Kidney (tissue), 13 donors: ENCODE measurements at regions not wholly inside any gene's neighbourhood (a gene's known extent, or its start where the extent isn't known, plus 50 kb on each side); places are given as distances from the start of the nearest gene placed in this dataset.

Experiments used
- DNase-seq, 5 donors: peaks; one replicate each; pipeline ENCODE4 v3.0.0-alpha.2; 2013 to 2020
- FAIRE-seq: peaks from 2 replicates; lab custom pipeline; 2012; peaks lifted over from hg19 to GRCh38; lab: Jason Lieb, UNC
- H3K27ac ChIP-seq, 2 donors: one replicate each; pipeline ENCODE4 v1.7.0; 2013; ENCODE audit warnings: low read depth in 2 of 2, low read length in 2 of 2, inconsistent platforms in 1 of 2
- H3K27me3 ChIP-seq: one replicate; pipeline ENCODE4 v1.7.1; 2013; ENCODE audit warnings: low read length, inconsistent platforms; ENCODE audit not compliant: control insufficient read depth, insufficient read depth
- H3K36me3 ChIP-seq, 3 donors: one replicate each; pipeline versions ENCODE4 v1.7.0 to v1.7.1; 2013; ENCODE audit warnings: low read length in 3 of 3, control low read depth in 1 of 3, inconsistent platforms in 1 of 3; ENCODE audit not compliant: insufficient read depth in 3 of 3, control insufficient read depth in 2 of 3
- H3K4me1 ChIP-seq, 3 donors: one replicate each; pipeline versions ENCODE4 v1.7.0 to v1.7.1; 2013; ENCODE audit warnings: low read length in 3 of 3, inconsistent platforms in 1 of 3, low read depth in 1 of 3; ENCODE audit not compliant: control insufficient read depth in 2 of 3, insufficient read depth in 2 of 3
- H3K4me3 ChIP-seq, 3 donors: one replicate each; pipeline versions ENCODE4 v1.7.0 to v1.8.1; 2013; ENCODE audit warnings: low read length in 3 of 3, control low read depth in 1 of 3, inconsistent platforms in 1 of 3
- H3K9ac ChIP-seq, 3 donors: one replicate each; pipeline versions ENCODE4 v1.7.0 to v1.7.1; 2013; ENCODE audit warnings: low read length in 3 of 3, control low read depth in 1 of 3, inconsistent platforms in 1 of 3
- H3K9me3 ChIP-seq, 3 donors: one replicate each; pipeline versions ENCODE4 v1.7.0 to v1.7.1; 2013; ENCODE audit warnings: low read length in 3 of 3, control low read depth in 1 of 3, inconsistent platforms in 1 of 3; ENCODE audit not compliant: control insufficient read depth in 2 of 3, insufficient read depth in 1 of 3
- CTCF ChIP-seq: IDR thresholded peaks from 3 replicates; pipeline ENCODE4 v1.5.1; 2012; ENCODE audit warnings: mild to moderate bottlenecking, moderate library complexity, borderline replicate concordance; ENCODE audit not compliant: insufficient read depth; ENCODE audit errors: extremely low read depth
- intact Hi-C: fragments of 100-400 bp; cut with DNase I; formaldehyde crosslinking; loops from one replicate; pipeline ENCODE4 v1.11.1; 2022
- donor health status: control.
- donor health status: control.
- donor health status: control.
- donor health status: control.
- donor health status: control.
- donor health status: DM: yes; HTN: yes; CAD: no.
- donor health status: Normal renal cell carcinoma (clear cell type).

GRCh38 chr2:104501929-104502328, 352.0 kb upstream of the POU3F3 start:
- FAIRE-seq (no peak), DNase-seq (no peak)
- no peaks in the 10 kb centered on the region for H3K4me1 ChIP-seq
- intact Hi-C loops, result no loop called here
- H3K27me3 ChIP-seq, result no peaks in the 10 kb centered on the region
- H3K27ac ChIP-seq, result no peak overlapping the region
- H3K9me3 ChIP-seq, result no peaks in the 10 kb centered on the region
- no peaks in the 10 kb centered on the region for H3K36me3 ChIP-seq
- no peak overlapping the region for H3K9ac ChIP-seq
- H3K4me3 ChIP-seq, result no peak overlapping the region
- TF ChIP-seq CTCF, result no peak

- intact Hi-C loops, result no loop called here
Measured at GRCh38 chr2:104502901-104503300, 351.0 kb upstream of the POU3F3 start.

GRCh38 chr2:104504331-104505073, 349.4 kb upstream of the POU3F3 start:
- no peaks in the 10 kb centered on the region for H3K4me1 ChIP-seq
- H3K27me3 ChIP-seq, result no peaks in the 10 kb centered on the region
- no peak for TF ChIP-seq CTCF
- H3K9ac ChIP-seq, result no peak overlapping the region
- intact Hi-C loops, result no loop called here
- H3K27ac ChIP-seq, result no peak overlapping the region
- H3K36me3 ChIP-seq, result no peaks in the 10 kb centered on the region
- no peak overlapping the region for H3K4me3 ChIP-seq
- no peak for FAIRE-seq
- no peaks in the 10 kb centered on the region for H3K9me3 ChIP-seq
- no peak for DNase-seq

More at GRCh38 chr2:104502901-104503300, 351.0 kb upstream of the POU3F3 start:
- FAIRE-seq (no peak), DNase-seq (no peak)
- H3K27me3 ChIP-seq, result no peaks in the 10 kb centered on the region
- no peaks in the 10 kb centered on the region for H3K36me3 ChIP-seq
- H3K4me1 ChIP-seq, result no peaks in the 10 kb centered on the region
- H3K9me3 ChIP-seq, result no peaks in the 10 kb centered on the region
- TF ChIP-seq CTCF, result no peak
- no peak overlapping the region for H3K9ac ChIP-seq
- no peak overlapping the region for H3K27ac ChIP-seq
- H3K4me3 ChIP-seq, result no peak overlapping the region
